ENCODE measurements at regions not wholly inside any gene's neighbourhood (a gene's known extent, or its start where the extent isn't known, plus 50 kb on each side); places are given as distances from the start of the nearest gene placed in this dataset.

DNA sequence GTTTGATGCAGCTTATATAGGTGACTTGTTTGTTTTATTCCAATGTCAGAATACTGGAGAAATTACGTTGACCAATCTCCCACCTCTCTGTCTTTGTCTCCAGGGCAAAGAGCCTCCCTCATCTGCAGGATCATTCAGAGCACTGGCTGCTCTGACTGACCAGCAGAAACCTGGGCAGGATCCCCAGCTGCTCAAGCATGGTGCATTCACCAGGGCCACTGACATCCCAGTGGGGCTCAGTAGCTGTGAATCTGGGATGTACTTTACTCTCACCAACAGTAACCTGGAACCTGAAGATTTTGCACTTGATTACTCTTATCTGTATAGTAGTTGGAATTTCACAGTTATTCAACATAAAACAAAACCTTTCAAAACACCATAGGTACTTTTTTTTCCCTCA is 235.9 kb downstream of the ANKRD36 start:
- TF ChIP-seq CTCF (IDR thresholded peaks at IDR 0.05; ENCODE audit: low read depth, low read length) (no peak), EZH2phosphoT487 (IDR thresholded peaks at IDR 0.05; ENCODE audit: low read depth) (no peak)
